SK-N-SH (cell line): ENCODE measurements at regions not wholly inside any gene's neighbourhood (a gene's known extent, or its start where the extent isn't known, plus 50 kb on each side); places are given as distances from the start of the nearest gene placed in this dataset.

Experiments
- CTCF ChIA-PET: fragments of 300-600, 350-600 bp; formaldehyde crosslinking; extraction: SDS; loops from one replicate; lab custom pipeline; 2021; lab: Yijun Ruan, JAX
- POLR2A ChIA-PET: fragments of 350-600 bp; sonication (Branson Sonifier 250); formaldehyde crosslinking; extraction: SDS; loops from one replicate; lab custom pipeline; 2020; ENCODE audit warnings: antibody characterized with exemption, inconsistent platforms; lab: Yijun Ruan, JAX
- DNase-seq: peaks from one replicate; pipeline ENCODE4 v3.0.0; 2012
- H2AFZ ChIP-seq: fragments of 200-600 bp; sonication (generic); 2 replicates; pipeline ENCODE4 v1.8.1; 2016; ENCODE audit warnings: antibody characterized with exemption, mild to moderate bottlenecking, low read depth
- H3F3A ChIP-seq: fragments of 200-600 bp; sonication (generic); replicated peaks from 2 replicates; pipeline ENCODE3; 2016; ENCODE audit warnings: antibody characterized with exemption, mild to moderate bottlenecking; ENCODE audit not compliant: insufficient read depth
- H3K27ac ChIP-seq, 2 experiments: fragments of 200-500 bp in 1 of 2; fragments of 200-600 bp in 1 of 2; sonication (Bioruptor generic) in 1 of 2; sonication (generic), shearing (Covaris generic) in 1 of 2; 2 replicates each; pipeline versions ENCODE4 v1.5.1 to v1.6.1; 2014 to 2016; ENCODE audit warnings: low read depth in 2 of 2, inconsistent platforms in 1 of 2, low read length in 1 of 2, mild to moderate bottlenecking in 1 of 2, mixed read lengths in 1 of 2
- H3K27me3 ChIP-seq: fragments of 200-600 bp; sonication (generic), shearing (Covaris generic); 2 replicates; pipeline ENCODE4 v1.6.1; 2016; ENCODE audit warnings: mixed run types; ENCODE audit not compliant: insufficient read depth
- H3K36me3 ChIP-seq, 2 experiments: fragments of 200-500 bp in 1 of 2; fragments of 200-600 bp in 1 of 2; sonication (Bioruptor generic) in 1 of 2; sonication (generic) in 1 of 2; replicated peaks in 1 of 2; 2 replicates each; pipeline versions ENCODE3 to v1.5.1; 2014 to 2016; ENCODE audit warnings: low read length in 1 of 2, mild to moderate bottlenecking in 1 of 2; ENCODE audit not compliant: insufficient read depth in 2 of 2, control insufficient read depth in 1 of 2
- H3K4me1 ChIP-seq, 2 experiments: fragments of 200-500 bp in 1 of 2; fragments of 200-600 bp in 1 of 2; sonication (Bioruptor generic) in 1 of 2; sonication (generic), shearing (Covaris generic) in 1 of 2; 2 replicates each; pipeline versions ENCODE4 v1.5.1 to v1.6.1; 2014 to 2016; ENCODE audit warnings: low read depth in 1 of 2, low read length in 1 of 2, mixed run types in 1 of 2; ENCODE audit not compliant: insufficient read depth in 2 of 2, control insufficient read depth in 1 of 2
- H3K4me2 ChIP-seq: fragments of 200-600 bp; sonication (generic), shearing (Covaris generic); 2 replicates; pipeline ENCODE4 v1.6.1; 2017; ENCODE audit warnings: mixed run types
- H3K4me3 ChIP-seq, 2 experiments: fragments of 200-500 bp in 1 of 2; fragments of 200-600 bp in 1 of 2; sonication (Bioruptor generic) in 1 of 2; sonication (generic), shearing (Covaris generic) in 1 of 2; 2 replicates each; pipeline versions ENCODE4 v1.5.1 to v1.8.1; 2014 to 2016; ENCODE audit warnings: low read depth in 2 of 2, inconsistent platforms in 1 of 2, low read length in 1 of 2, mild to moderate bottlenecking in 1 of 2, mixed read lengths in 1 of 2, moderate library complexity in 1 of 2
- H3K79me2 ChIP-seq: fragments of 200-600 bp; sonication (generic); 2 replicates; pipeline ENCODE4 v1.8.1; 2017; ENCODE audit warnings: mild to moderate bottlenecking; ENCODE audit not compliant: insufficient read depth
- H3K9ac ChIP-seq: fragments of 200-600 bp; sonication (generic); 2 replicates; pipeline ENCODE4 v1.6.1; 2017; ENCODE audit warnings: mixed run types
- H3K9me2 ChIP-seq: fragments of 200-600 bp; sonication (generic); 2 replicates; pipeline ENCODE4 v1.6.1; 2017; ENCODE audit warnings: mixed run types
- H3K9me3 ChIP-seq: fragments of 200-600 bp; sonication (generic); 2 replicates; pipeline ENCODE4 v1.6.1; 2017; ENCODE audit warnings: mixed run types, mild to moderate bottlenecking, moderate library complexity
- H4K20me1 ChIP-seq: fragments of 200-600 bp; sonication (generic); 2 replicates; pipeline ENCODE4 v1.6.1; 2017; ENCODE audit warnings: mild to moderate bottlenecking, mixed run types; ENCODE audit not compliant: insufficient read depth
- CHD2 ChIP-seq: fragments of 150-350 bp; IDR thresholded peaks from 2 replicates; pipeline ENCODE4 v1.6.1; 2018; ENCODE audit warnings: low read length; ENCODE audit not compliant: partially characterized antibody
- ELF1 ChIP-seq: IDR thresholded peaks from 2 replicates; pipeline ENCODE4 v1.4.0; 2012
- EP300 ChIP-seq, 2 experiments: IDR thresholded peaks; 2 replicates each; pipeline versions ENCODE4 v1.4.0 to v1.6.1; 2012; ENCODE audit warnings: borderline replicate concordance in 1 of 2, low read depth in 1 of 2, low read length in 1 of 2
- EZH2phosphoT487 ChIP-seq: fragments of 200-600 bp; sonication (generic); IDR thresholded peaks from 2 replicates; pipeline ENCODE4 v1.6.1; 2017; ENCODE audit warnings: low read depth, mixed run types, mild to moderate bottlenecking, antibody characterized with exemption, moderate library complexity, borderline replicate concordance
- FOSL2 ChIP-seq: IDR thresholded peaks from 2 replicates; pipeline ENCODE4 v1.4.0; 2012; ENCODE audit warnings: low read depth, mild to moderate bottlenecking, moderate library complexity, borderline replicate concordance
- GATA2 ChIP-seq: sonication (generic); formaldehyde crosslinking; IDR thresholded peaks from 2 replicates; pipeline ENCODE4 v1.5.0; 2020; ENCODE audit warnings: mild to moderate bottlenecking, missing genetic modification reagents
- IRF3 ChIP-seq: fragments of 150-350 bp; IDR thresholded peaks from 2 replicates; pipeline ENCODE4 v1.6.1; 2016; ENCODE audit warnings: mild to moderate bottlenecking, low read depth, low read length
- MXI1 ChIP-seq: IDR thresholded peaks from 2 replicates; pipeline ENCODE4 v1.6.1; 2012; ENCODE audit warnings: mild to moderate bottlenecking, low read depth, low read length, improper control_type of control experiment
- NFIC ChIP-seq: IDR thresholded peaks from 2 replicates; pipeline ENCODE4 v1.4.0; 2012; ENCODE audit warnings: borderline replicate concordance
- PBX3 ChIP-seq: IDR thresholded peaks from 2 replicates; pipeline ENCODE4; 2012
- RCOR1 ChIP-seq: fragments of 150-350 bp; IDR thresholded peaks from 2 replicates; pipeline ENCODE4 v1.6.1; 2017; ENCODE audit warnings: antibody characterized with exemption, low read length
- REST ChIP-seq: IDR thresholded peaks from 2 replicates; pipeline ENCODE4 v1.6.1; 2012; ENCODE audit warnings: mild to moderate bottlenecking, low read depth, low read length, moderate library complexity
- TAF1 ChIP-seq: IDR thresholded peaks from 2 replicates; pipeline ENCODE4 v1.6.1; 2012; ENCODE audit warnings: low read depth, mild to moderate bottlenecking, low read length, moderate library complexity, borderline replicate concordance
- TCF12 ChIP-seq: IDR thresholded peaks from 2 replicates; pipeline ENCODE4 v1.4.0; 2012
- USF1 ChIP-seq: IDR thresholded peaks from 2 replicates; pipeline ENCODE4 v1.4.0; 2012; ENCODE audit warnings: low read depth, borderline replicate concordance
- USF2 ChIP-seq: fragments of 150-350 bp; IDR thresholded peaks from 2 replicates; pipeline ENCODE4 v1.6.1; 2017; ENCODE audit warnings: antibody characterized with exemption, low read length, low read depth, borderline replicate concordance
- WGBS: methylation state at CpG from one replicate; pipeline ENCODE4 v1.1.6; 2017; ENCODE audit warnings: low lambda C conversion rate; 5-methylcytosine and 5-hydroxymethylcytosine counted together

- Histone ChIP-seq H3K4me2 (no peak overlapping the region), H3K36me3 (no peaks in the 10 kb centered on the region), H3K9me3 (no peaks in the 10 kb centered on the region), H3K9ac (no peak overlapping the region), H3F3A (no peaks in the 10 kb centered on the region), H4K20me1 (no peaks in the 10 kb centered on the region), H3K79me2 (no peaks in the 10 kb centered on the region), H3K27me3 (no peaks in the 10 kb centered on the region), H3K27ac (no peak overlapping the region), H3K4me1 (peaks cover 0 to 18% of the 10 kb centered on the region in 2 experiments; a peak in 1 of 4 replicates), H3K9me2 (no peaks in the 10 kb centered on the region), H2AFZ (no peak overlapping the region), H3K4me3 (no peak overlapping the region)
- no peak for DNase-seq
- no peak for TF ChIP-seq EZH2phosphoT487
- TF ChIP-seq EP300 (IDR thresholded peaks at IDR 0.05; ENCODE audit: borderline replicate concordance in 1 of 2, low read depth in 1 of 2, low read length in 1 of 2) = no peak
- TF ChIP-seq NFIC = no peak
- no peak for TF ChIP-seq IRF3
- no peak for TF ChIP-seq ELF1
- no peak for TF ChIP-seq FOSL2
- no peak for TF ChIP-seq REST
- no peak for TF ChIP-seq MXI1
- TF ChIP-seq RCOR1 = no peak
- no peak for TF ChIP-seq PBX3
- no peak for TF ChIP-seq USF2
- no peak for TF ChIP-seq GATA2 (CRISPR knock-in tag)
- TF ChIP-seq CHD2 = no peak
- no peak for TF ChIP-seq USF1
- TF ChIP-seq TAF1 = no peak
- no peak for TF ChIP-seq TCF12
- ChIA-PET POLR2A (no interaction called here), CTCF (interaction anchor here (1.1 kb wide), 1 partner anchor 17 kb away, joined by 3 read pairs; no protein-coding TSS in a partner anchor)
- WGBS = 69% methylated on average over 1 of the region's 1 CpG
These were observed 206.1 kb upstream of the ARHGAP20 start for GRCh38 chr11:110918351-110918750.
